Central memory CD8-positive, alpha-beta T cell (primary cell): ENCODE measurements at regions not wholly inside any gene's neighbourhood (a gene's known extent, or its start where the extent isn't known, plus 50 kb on each side); places are given as distances from the start of the nearest gene placed in this dataset.

Experiments
- ATAC-seq: fragments of 150-1000 bp; cut with Tn5 transposase; replicated peaks from 2 replicates; pipeline ENCODE4 v1.10.0; 2022; ENCODE audit warnings: mild to moderate bottlenecking, moderate FRiP score, moderate number of reproducible peaks; ENCODE audit not compliant: poor library complexity, severe bottlenecking; ENCODE audit errors: extremely low read depth
- DNase-seq, 2 donors: peaks; one replicate each; pipeline ENCODE4 v3.0.0; 2021; ENCODE audit warnings: low spot score in 2 of 2
- H3K27ac Mint-ChIP-seq: one replicate; pipeline ENCODE4 v1.8.0; 2022; ENCODE audit warnings: low read depth, mild to moderate bottlenecking, moderate library complexity, mixed read lengths
- H3K27me3 Mint-ChIP-seq: one replicate; pipeline ENCODE4 v1.8.0; 2022; ENCODE audit warnings: mixed read lengths
- H3K36me3 Mint-ChIP-seq: one replicate; pipeline ENCODE4 v1.8.0; 2022; ENCODE audit warnings: mild to moderate bottlenecking, moderate library complexity, mixed read lengths; ENCODE audit not compliant: insufficient read depth
- H3K4me1 Mint-ChIP-seq: one replicate; pipeline ENCODE4 v1.8.0; 2022; ENCODE audit warnings: mixed read lengths
- H3K4me3 Mint-ChIP-seq: one replicate; pipeline ENCODE4 v1.8.0; 2022; ENCODE audit warnings: mild to moderate bottlenecking, moderate library complexity, mixed read lengths
- H3K9me3 Mint-ChIP-seq: one replicate; pipeline ENCODE4 v1.8.0; 2022; ENCODE audit warnings: mixed read lengths

- Mint-ChIP-seq H3K27ac (no peak overlapping the region), H3K27me3 (no peaks in the 10 kb centered on the region), H3K4me1 (no peaks in the 10 kb centered on the region), H3K9me3 (no peaks in the 10 kb centered on the region), H3K36me3 (no peaks in the 10 kb centered on the region), H3K4me3 (no peak overlapping the region)
- no peak for ATAC-seq
- DNase-seq = no peak
Observed at GRCh38 chr11:15714641-15715399, 600.1 kb downstream of the INSC start.

- H3K4me1 Mint-ChIP-seq = no peaks in the 10 kb centered on the region
- H3K36me3 Mint-ChIP-seq = no peaks in the 10 kb centered on the region
- ATAC-seq (no peak), DNase-seq (no peak)
- peaks cover 6% of the 10 kb centered on the region for H3K9me3 Mint-ChIP-seq
- no peak overlapping the region for H3K27ac Mint-ChIP-seq
- H3K4me3 Mint-ChIP-seq = no peak overlapping the region
- no peaks in the 10 kb centered on the region for H3K27me3 Mint-ChIP-seq
Observed at GRCh38 chr11:15716550-15716949, 601.8 kb downstream of the INSC start.

DNA sequence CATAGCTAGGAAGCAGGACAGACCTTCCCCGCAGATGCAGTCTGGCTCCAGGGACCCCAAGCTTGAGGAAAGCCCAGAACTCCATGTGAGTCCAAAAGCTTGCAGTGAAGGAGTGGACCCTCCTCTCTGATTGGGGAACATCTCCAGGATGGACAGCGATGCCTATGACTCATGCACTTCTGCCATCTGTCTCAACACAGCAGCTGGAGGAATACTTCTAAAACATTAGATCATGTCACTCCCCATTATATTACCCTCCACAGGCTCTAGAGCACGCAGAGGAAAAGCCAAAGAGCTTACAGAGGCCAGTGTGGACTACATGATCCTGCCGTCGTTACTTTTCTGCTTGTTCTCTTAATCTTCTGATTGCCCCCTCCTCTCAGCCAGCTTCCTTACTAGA lies 605.7 kb downstream of the INSC start:
- no peak overlapping the region for H3K27ac Mint-ChIP-seq
- H3K4me1 Mint-ChIP-seq = no peaks in the 10 kb centered on the region
- no peaks in the 10 kb centered on the region for H3K36me3 Mint-ChIP-seq
- ATAC-seq = no peak
- H3K9me3 Mint-ChIP-seq = peaks cover 6% of the 10 kb centered on the region
- no peaks in the 10 kb centered on the region for H3K27me3 Mint-ChIP-seq
- DNase-seq = no peak
- H3K4me3 Mint-ChIP-seq = no peak overlapping the region

GRCh38 chr11:15723966-15724365 lies 609.2 kb downstream of the INSC start:
- no peaks in the 10 kb centered on the region for H3K4me1 Mint-ChIP-seq
- DNase-seq (no peak), ATAC-seq (no peak)
- H3K36me3 Mint-ChIP-seq = no peaks in the 10 kb centered on the region
- no peak overlapping the region for H3K27ac Mint-ChIP-seq
- no peak overlapping the region for H3K4me3 Mint-ChIP-seq
- peaks cover 12% of the 10 kb centered on the region for H3K9me3 Mint-ChIP-seq
- no peaks in the 10 kb centered on the region for H3K27me3 Mint-ChIP-seq

GRCh38 chr11:15724601-15725000 lies 609.9 kb downstream of the INSC start:
- Mint-ChIP-seq H3K27ac (no peak overlapping the region), H3K4me1 (no peaks in the 10 kb centered on the region), H3K4me3 (no peak overlapping the region), H3K36me3 (no peaks in the 10 kb centered on the region), H3K27me3 (no peaks in the 10 kb centered on the region), H3K9me3 (peaks cover 12% of the 10 kb centered on the region)
- DNase-seq (no peak), ATAC-seq (no peak)

- DNase-seq (no peak), ATAC-seq (no peak)
- Mint-ChIP-seq H3K4me1 (no peaks in the 10 kb centered on the region), H3K4me3 (no peak overlapping the region), H3K27ac (no peak overlapping the region), H3K9me3 (peaks cover 12% of the 10 kb centered on the region), H3K27me3 (no peaks in the 10 kb centered on the region), H3K36me3 (no peaks in the 10 kb centered on the region)
Observed at GRCh38 chr11:15725246-15725645, 610.5 kb downstream of the INSC start.

DNA sequence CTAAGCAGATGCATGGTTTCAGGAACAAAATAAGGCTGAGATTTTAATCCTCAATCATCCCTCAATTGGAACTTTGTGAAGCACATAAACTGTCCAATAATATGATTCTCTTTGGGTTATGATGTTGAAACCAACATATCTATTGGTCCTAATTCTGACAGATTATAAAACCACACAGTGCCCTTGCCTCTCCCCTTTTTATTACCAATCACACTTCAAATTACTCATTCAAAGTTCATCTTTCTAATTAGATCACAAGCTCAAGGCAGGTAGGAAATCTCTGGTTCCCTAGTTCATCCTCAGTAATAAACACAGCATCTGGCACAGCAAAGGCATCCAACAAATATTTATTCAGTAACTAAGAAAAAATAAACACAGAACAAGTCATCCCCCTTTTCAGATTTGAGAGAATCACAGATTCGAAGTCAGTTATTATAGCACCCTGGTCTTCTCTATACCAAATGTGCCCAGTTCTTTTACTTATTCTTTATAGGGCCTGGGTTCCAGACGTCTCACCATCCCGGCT lies 611.6 kb downstream of the INSC start:
- Mint-ChIP-seq H3K27me3 (no peaks in the 10 kb centered on the region), H3K27ac (no peak overlapping the region), H3K4me3 (no peak overlapping the region), H3K4me1 (no peaks in the 10 kb centered on the region), H3K9me3 (peaks cover 6% of the 10 kb centered on the region), H3K36me3 (no peaks in the 10 kb centered on the region)
- no peak for DNase-seq
- ATAC-seq = no peak

- H3K4me1 Mint-ChIP-seq = no peaks in the 10 kb centered on the region
- no peaks in the 10 kb centered on the region for H3K36me3 Mint-ChIP-seq
- no peaks in the 10 kb centered on the region for H3K27me3 Mint-ChIP-seq
- ATAC-seq (no peak), DNase-seq (no peak)
- H3K27ac Mint-ChIP-seq = no peak overlapping the region
- H3K9me3 Mint-ChIP-seq = peaks cover 6% of the 10 kb centered on the region
- H3K4me3 Mint-ChIP-seq = no peak overlapping the region
Observed at GRCh38 chr11:15726893-15727519, 612.3 kb downstream of the INSC start.

DNA sequence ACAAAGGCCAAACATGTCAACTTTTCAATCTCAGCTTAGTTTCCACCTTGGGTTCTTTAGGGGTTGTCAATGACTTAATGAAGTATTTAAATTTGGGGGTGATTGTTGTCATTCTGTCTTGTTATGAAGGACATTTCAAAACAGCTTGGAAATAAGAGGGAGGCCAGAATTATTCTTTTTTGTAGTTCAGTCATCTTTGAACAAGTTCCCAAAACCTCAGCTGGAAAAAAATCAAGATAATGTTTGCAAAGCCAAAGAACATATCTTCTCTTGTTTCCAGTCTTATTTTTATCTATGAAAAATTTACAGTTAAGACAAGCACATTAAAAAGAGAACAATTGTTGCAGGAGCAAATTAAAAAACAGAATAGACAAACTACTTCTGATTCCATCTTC lies 612.8 kb downstream of the INSC start:
- DNase-seq (no peak), ATAC-seq (no peak)
- Mint-ChIP-seq H3K27ac (no peak overlapping the region), H3K27me3 (no peaks in the 10 kb centered on the region), H3K36me3 (no peaks in the 10 kb centered on the region), H3K9me3 (peaks cover 6% of the 10 kb centered on the region), H3K4me3 (no peak overlapping the region), H3K4me1 (no peaks in the 10 kb centered on the region)

GRCh38 chr11:15728207-15728606 lies 613.5 kb downstream of the INSC start:
- no peaks in the 10 kb centered on the region for H3K36me3 Mint-ChIP-seq
- peaks cover 6% of the 10 kb centered on the region for H3K9me3 Mint-ChIP-seq
- ATAC-seq (no peak), DNase-seq (no peak)
- H3K4me3 Mint-ChIP-seq = no peak overlapping the region
- H3K27me3 Mint-ChIP-seq = no peaks in the 10 kb centered on the region
- no peak overlapping the region for H3K27ac Mint-ChIP-seq
- H3K4me1 Mint-ChIP-seq = no peaks in the 10 kb centered on the region

DNA sequence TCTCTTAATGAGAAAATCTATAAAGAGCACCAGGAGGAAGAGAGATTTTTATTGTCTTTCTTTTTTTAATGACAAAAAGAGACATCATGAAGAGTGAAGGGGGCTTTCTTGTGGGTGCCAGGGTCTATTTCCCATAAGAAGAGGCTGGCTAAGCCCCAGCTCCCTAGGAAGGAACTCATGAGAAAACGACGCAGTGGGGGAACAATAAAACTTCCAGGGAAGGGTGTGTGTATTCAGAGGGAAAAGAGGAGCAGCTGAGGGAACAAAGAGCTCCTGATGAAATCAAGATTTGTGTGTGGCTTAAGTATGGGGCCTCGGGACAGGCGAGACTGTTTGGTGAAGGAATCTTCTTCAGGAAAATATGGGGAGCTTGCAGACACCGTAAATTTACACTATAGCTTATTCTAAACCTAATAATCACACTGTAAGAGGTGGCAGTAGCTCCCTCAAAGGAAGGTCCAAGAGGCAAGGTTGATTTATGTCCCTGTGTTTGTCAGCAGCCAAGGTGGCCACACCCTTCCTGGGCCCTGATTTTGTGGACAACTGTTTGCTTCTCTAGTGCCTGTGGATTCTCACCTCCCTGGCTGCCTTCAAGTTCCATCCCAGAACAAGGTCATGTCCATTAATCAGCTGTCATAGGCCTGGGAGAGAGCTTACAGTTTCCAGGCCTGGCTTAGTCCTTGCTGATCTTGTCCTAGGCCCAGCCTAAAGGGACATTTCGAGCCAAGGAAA lies 615.7 kb downstream of the INSC start:
- Mint-ChIP-seq H3K9me3 (peaks cover 15% of the 10 kb centered on the region), H3K4me3 (no peak overlapping the region), H3K36me3 (no peaks in the 10 kb centered on the region), H3K4me1 (no peaks in the 10 kb centered on the region), H3K27me3 (no peaks in the 10 kb centered on the region), H3K27ac (no peak overlapping the region)
- DNase-seq (no peak), ATAC-seq (no peak)

DNA sequence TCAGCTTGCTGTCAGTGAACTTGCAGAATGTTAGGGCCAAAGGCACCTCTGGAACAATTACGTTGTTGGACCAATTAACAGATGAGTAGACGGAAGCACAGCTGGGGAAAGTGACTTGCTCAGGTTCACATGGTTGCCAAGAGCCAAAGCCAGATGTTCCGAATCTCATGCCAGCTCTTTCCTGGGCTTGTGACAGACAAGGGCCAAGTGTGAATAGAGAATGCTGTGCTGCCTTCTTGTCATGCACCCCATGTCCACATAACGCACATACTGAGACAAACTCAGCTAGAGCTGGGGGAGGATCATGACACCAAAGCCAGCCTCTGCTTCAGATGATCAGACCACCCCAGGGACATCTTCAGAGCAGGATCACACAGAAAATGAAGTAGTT lies 616.3 kb downstream of the INSC start:
- no peak overlapping the region for H3K27ac Mint-ChIP-seq
- no peaks in the 10 kb centered on the region for H3K27me3 Mint-ChIP-seq
- no peaks in the 10 kb centered on the region for H3K36me3 Mint-ChIP-seq
- DNase-seq (no peak), ATAC-seq (no peak)
- no peaks in the 10 kb centered on the region for H3K4me1 Mint-ChIP-seq
- peaks cover 15% of the 10 kb centered on the region for H3K9me3 Mint-ChIP-seq
- no peak overlapping the region for H3K4me3 Mint-ChIP-seq

GRCh38 chr11:15735706-15736105 lies 620.6 kb downstream of the SOX6 start:
- Mint-ChIP-seq H3K9me3 (peaks cover 19% of the 10 kb centered on the region), H3K27me3 (no peaks in the 10 kb centered on the region), H3K4me3 (no peak overlapping the region), H3K36me3 (no peaks in the 10 kb centered on the region), H3K27ac (no peak overlapping the region), H3K4me1 (no peaks in the 10 kb centered on the region)
- DNase-seq (no peak), ATAC-seq (no peak)
